ENCODE measurements at regions not wholly inside any gene's neighbourhood (a gene's known extent, or its start where the extent isn't known, plus 50 kb on each side); places are given as distances from the start of the nearest gene placed in this dataset.
"Not testable (repeated sequence)": the region's sequence is repeated elsewhere in the genome, so short reads cannot be mapped to it uniquely, and the experiment has no call there.

DNA sequence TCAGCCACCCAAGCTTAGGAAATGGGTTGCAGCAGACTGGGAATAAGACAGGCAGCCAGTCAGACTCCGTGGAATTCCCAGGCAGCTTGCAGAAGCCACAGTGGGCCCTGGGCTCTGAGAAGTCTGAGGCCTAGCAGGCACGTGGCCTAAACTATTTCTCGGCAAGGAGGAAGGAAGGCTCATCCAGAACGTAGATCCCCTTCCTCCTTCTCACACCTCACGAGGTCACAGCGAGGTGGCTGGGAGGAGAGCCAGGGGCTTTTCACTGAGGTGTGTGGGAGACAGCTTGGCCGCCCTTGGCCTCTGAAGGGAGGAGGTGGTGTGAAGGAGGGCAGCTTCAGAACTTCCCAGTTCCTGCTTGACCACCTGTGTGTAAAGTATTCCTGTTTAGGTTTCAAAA lies 77.2 kb upstream of the CCZ1B start:
- TF ChIP-seq, protein P1, sequence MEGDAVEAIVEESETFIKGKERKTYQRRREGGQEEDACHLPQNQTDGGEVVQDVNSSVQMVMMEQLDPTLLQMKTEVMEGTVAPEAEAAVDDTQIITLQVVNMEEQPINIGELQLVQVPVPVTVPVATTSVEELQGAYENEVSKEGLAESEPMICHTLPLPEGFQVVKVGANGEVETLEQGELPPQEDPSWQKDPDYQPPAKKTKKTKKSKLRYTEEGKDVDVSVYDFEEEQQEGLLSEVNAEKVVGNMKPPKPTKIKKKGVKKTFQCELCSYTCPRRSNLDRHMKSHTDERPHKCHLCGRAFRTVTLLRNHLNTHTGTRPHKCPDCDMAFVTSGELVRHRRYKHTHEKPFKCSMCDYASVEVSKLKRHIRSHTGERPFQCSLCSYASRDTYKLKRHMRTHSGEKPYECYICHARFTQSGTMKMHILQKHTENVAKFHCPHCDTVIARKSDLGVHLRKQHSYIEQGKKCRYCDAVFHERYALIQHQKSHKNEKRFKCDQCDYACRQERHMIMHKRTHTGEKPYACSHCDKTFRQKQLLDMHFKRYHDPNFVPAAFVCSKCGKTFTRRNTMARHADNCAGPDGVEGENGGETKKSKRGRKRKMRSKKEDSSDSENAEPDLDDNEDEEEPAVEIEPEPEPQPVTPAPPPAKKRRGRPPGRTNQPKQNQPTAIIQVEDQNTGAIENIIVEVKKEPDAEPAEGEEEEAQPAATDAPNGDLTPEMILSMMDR (IDR thresholded peaks at IDR 0.05; ENCODE audit: poor library complexity) = not testable (repeated sequence)
- not testable (repeated sequence) for TF ChIP-seq EZH2phosphoT487 (IDR thresholded peaks at IDR 0.05; ENCODE audit: low read depth, severe bottlenecking, unreplicated experiment)
